ENCODE measurements at regions not wholly inside any gene's neighbourhood (a gene's known extent, or its start where the extent isn't known, plus 50 kb on each side); places are given as distances from the start of the nearest gene placed in this dataset.

DNA sequence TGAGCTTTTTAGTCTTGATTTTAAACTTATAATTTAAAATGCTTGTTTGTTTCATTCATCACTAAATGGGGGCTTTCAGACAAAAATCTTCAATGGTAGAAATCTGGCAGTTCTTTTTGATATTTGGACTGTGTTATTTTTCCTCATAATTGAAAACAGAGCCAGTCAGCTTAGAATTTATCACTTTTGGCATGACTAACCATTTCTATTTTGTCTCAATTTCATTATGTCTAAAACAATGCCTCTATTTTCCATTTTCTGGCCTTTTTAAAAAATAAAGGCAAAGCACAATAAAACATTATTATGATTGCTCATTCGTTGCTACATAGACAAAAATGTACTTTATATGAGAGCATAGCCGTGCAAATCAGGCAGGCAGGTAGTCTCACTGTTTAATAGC, 434.5 kb downstream of the XIRP2 start:
- intact Hi-C loops (cut with micrococcal nuclease) = no loop called here
- Histone ChIP-seq H3K27ac (ENCODE audit: low read length in 2 of 2) (no peak overlapping the region), H3K79me2 (ENCODE audit: control insufficient read depth, insufficient read depth, low read length) (no peaks in the 10 kb centered on the region), H3K4me3 (ENCODE audit: control extremely low read depth in 1 of 5, extremely low read depth in 1 of 5, insufficient read depth in 1 of 5, low read depth in 2 of 5, low read length in 4 of 5) (no peak overlapping the region), H3K9me3 (ENCODE audit: control extremely low read depth in 1 of 3, control insufficient read depth in 2 of 3, insufficient read depth in 1 of 3, low read length in 2 of 3) (no peaks in the 10 kb centered on the region), H3K4me1 (ENCODE audit: control insufficient read depth in 2 of 2, insufficient read depth in 2 of 2, low read length in 2 of 2) (no peaks in the 10 kb centered on the region), H4K20me1 (ENCODE audit: control insufficient read depth, insufficient read depth, low read length, poor library complexity, severe bottlenecking) (no peaks in the 10 kb centered on the region), H2AFZ (ENCODE audit: insufficient read depth, low read depth, low read length, poor library complexity, severe bottlenecking) (no peak overlapping the region), H3K36me3 (replicated peaks in 1 of 2; ENCODE audit: control extremely low read depth in 1 of 2, control insufficient read depth in 1 of 2, extremely low read depth in 1 of 2, insufficient read depth in 2 of 2, low read length in 1 of 2) (no peaks in the 10 kb centered on the region), H3K4me2 (replicated peaks; ENCODE audit: low read depth, low read length, poor library complexity, severe bottlenecking) (no peak overlapping the region), H3K9ac (ENCODE audit: low read length) (no peak overlapping the region), H3K27me3 (replicated peaks in 1 of 4; ENCODE audit: control extremely low read depth in 1 of 4, control insufficient read depth in 3 of 4, insufficient read depth in 4 of 4, low read length in 3 of 4) (no peaks in the 10 kb centered on the region)
- TF ChIP-seq, protein P1, sequence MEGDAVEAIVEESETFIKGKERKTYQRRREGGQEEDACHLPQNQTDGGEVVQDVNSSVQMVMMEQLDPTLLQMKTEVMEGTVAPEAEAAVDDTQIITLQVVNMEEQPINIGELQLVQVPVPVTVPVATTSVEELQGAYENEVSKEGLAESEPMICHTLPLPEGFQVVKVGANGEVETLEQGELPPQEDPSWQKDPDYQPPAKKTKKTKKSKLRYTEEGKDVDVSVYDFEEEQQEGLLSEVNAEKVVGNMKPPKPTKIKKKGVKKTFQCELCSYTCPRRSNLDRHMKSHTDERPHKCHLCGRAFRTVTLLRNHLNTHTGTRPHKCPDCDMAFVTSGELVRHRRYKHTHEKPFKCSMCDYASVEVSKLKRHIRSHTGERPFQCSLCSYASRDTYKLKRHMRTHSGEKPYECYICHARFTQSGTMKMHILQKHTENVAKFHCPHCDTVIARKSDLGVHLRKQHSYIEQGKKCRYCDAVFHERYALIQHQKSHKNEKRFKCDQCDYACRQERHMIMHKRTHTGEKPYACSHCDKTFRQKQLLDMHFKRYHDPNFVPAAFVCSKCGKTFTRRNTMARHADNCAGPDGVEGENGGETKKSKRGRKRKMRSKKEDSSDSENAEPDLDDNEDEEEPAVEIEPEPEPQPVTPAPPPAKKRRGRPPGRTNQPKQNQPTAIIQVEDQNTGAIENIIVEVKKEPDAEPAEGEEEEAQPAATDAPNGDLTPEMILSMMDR (IDR thresholded peaks at IDR 0.05) = no peak
- no peak for TF ChIP-seq EZH2 (IDR thresholded peaks at IDR 0.05; ENCODE audit: borderline replicate concordance, insufficient read depth, low read depth, low read length, poor library complexity, severe bottlenecking)
- no peak for DNase-seq
- no peak for ATAC-seq (ENCODE audit: low read depth)
- H3K9me3 Mint-ChIP-seq (ENCODE audit: insufficient read depth) = no peaks in the 10 kb centered on the region
- CTCF ChIA-PET = no interaction called here
- H3K27me3 Mint-ChIP-seq = no peaks in the 10 kb centered on the region
- H3K4me1 Mint-ChIP-seq = no peaks in the 10 kb centered on the region
- POLR2A ChIA-PET = no interaction called here
- WGBS (ENCODE audit: insufficient coverage) = no CpG with 5 or more reads among the region's 2 CpGs
- H3K27ac Mint-ChIP-seq = no peak overlapping the region
- H3K4me3 Mint-ChIP-seq = no peak overlapping the region

DNA sequence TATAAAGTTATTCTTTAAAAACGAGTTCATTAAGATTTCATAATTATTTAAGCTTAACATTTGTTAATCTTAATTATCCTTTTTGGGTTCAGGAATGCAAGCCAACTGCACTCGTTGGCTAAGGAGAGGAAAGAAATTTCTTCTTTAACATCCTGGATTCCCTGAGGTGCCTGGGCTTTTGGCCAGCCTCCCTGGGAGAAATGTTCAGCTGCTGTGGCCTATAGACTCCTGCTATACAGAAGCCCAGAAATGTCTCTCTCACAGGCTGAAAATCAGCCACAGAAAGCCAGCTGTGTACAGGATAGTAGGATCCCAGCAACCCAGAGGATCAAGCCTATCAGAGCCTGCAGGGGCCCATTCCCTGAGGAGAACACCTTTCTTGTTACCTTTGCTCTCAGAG, 430.3 kb downstream of the XIRP2 start:
- Mint-ChIP-seq H3K4me1 (no peaks in the 10 kb centered on the region), H3K9me3 (ENCODE audit: insufficient read depth) (no peaks in the 10 kb centered on the region), H3K27ac (no peak overlapping the region), H3K27me3 (no peaks in the 10 kb centered on the region), H3K4me3 (no peak overlapping the region)
- no peaks in the 10 kb centered on the region for H4K20me1 ChIP-seq (ENCODE audit: control insufficient read depth, insufficient read depth, low read length, poor library complexity, severe bottlenecking)
- DNase-seq (no peak), ATAC-seq (ENCODE audit: low read depth) (no peak)
- H3K27me3 ChIP-seq (replicated peaks in 1 of 4; ENCODE audit: control extremely low read depth in 1 of 4, control insufficient read depth in 3 of 4, insufficient read depth in 4 of 4, low read length in 3 of 4) = no peaks in the 10 kb centered on the region
- intact Hi-C loops (cut with micrococcal nuclease) = no loop called here
- WGBS (ENCODE audit: insufficient coverage) = no CpG with 5 or more reads among the region's 2 CpGs
- CTCF ChIA-PET = no interaction called here
- POLR2A ChIA-PET = no interaction called here
- H3K4me1 ChIP-seq (ENCODE audit: control insufficient read depth in 2 of 2, insufficient read depth in 2 of 2, low read length in 2 of 2) = no peaks in the 10 kb centered on the region
- no peaks in the 10 kb centered on the region for H3K79me2 ChIP-seq (ENCODE audit: control insufficient read depth, insufficient read depth, low read length)
- H3K4me3 ChIP-seq (ENCODE audit: control extremely low read depth in 1 of 5, extremely low read depth in 1 of 5, insufficient read depth in 1 of 5, low read depth in 2 of 5, low read length in 4 of 5) = no peak overlapping the region
- no peak overlapping the region for H3K9ac ChIP-seq (ENCODE audit: low read length)
- TF ChIP-seq, protein P1 (IDR thresholded peaks at IDR 0.05) = no peak
- no peak for TF ChIP-seq EZH2 (IDR thresholded peaks at IDR 0.05; ENCODE audit: borderline replicate concordance, insufficient read depth, low read depth, low read length, poor library complexity, severe bottlenecking)
- H2AFZ ChIP-seq (ENCODE audit: insufficient read depth, low read depth, low read length, poor library complexity, severe bottlenecking) = no peak overlapping the region
- no peak overlapping the region for H3K27ac ChIP-seq (ENCODE audit: low read length in 2 of 2)
- no peaks in the 10 kb centered on the region for H3K36me3 ChIP-seq (replicated peaks in 1 of 2; ENCODE audit: control extremely low read depth in 1 of 2, control insufficient read depth in 1 of 2, extremely low read depth in 1 of 2, insufficient read depth in 2 of 2, low read length in 1 of 2)
- no peaks in the 10 kb centered on the region for H3K9me3 ChIP-seq (ENCODE audit: control extremely low read depth in 1 of 3, control insufficient read depth in 2 of 3, insufficient read depth in 1 of 3, low read length in 2 of 3)
- H3K4me2 ChIP-seq (replicated peaks; ENCODE audit: low read depth, low read length, poor library complexity, severe bottlenecking) = no peak overlapping the region
